ENCODE measurements at regions not wholly inside any gene's neighbourhood (a gene's known extent, or its start where the extent isn't known, plus 50 kb on each side); places are given as distances from the start of the nearest gene placed in this dataset.

DNA sequence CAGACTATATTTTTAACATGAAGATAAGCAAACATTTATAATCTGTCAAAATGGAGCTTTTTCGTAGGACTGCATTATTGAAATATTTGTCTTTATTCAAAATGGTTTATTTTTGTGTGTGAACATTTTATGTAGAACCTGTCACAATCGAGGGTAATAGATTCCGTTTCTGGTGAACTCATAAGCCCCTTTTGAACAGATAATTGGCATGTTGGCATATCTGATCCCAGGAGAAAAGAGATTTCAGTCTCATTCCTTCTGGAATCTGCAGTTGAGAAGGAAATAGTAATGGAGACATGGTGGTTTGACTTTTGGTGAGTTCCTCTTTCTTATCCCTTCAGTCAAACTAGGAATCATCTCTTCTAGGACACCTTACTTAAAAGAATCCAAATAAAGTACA is 427.9 kb upstream of the B3GALT2 start:
- no peak for TF ChIP-seq TAF1 (IDR thresholded peaks at IDR 0.05; ENCODE audit: borderline replicate concordance, insufficient read depth, low read length)
- TF ChIP-seq POLR2AphosphoS5 (IDR thresholded peaks at IDR 0.05; ENCODE audit: low read depth, low read length), result no peak
- TF ChIP-seq, protein P1, sequence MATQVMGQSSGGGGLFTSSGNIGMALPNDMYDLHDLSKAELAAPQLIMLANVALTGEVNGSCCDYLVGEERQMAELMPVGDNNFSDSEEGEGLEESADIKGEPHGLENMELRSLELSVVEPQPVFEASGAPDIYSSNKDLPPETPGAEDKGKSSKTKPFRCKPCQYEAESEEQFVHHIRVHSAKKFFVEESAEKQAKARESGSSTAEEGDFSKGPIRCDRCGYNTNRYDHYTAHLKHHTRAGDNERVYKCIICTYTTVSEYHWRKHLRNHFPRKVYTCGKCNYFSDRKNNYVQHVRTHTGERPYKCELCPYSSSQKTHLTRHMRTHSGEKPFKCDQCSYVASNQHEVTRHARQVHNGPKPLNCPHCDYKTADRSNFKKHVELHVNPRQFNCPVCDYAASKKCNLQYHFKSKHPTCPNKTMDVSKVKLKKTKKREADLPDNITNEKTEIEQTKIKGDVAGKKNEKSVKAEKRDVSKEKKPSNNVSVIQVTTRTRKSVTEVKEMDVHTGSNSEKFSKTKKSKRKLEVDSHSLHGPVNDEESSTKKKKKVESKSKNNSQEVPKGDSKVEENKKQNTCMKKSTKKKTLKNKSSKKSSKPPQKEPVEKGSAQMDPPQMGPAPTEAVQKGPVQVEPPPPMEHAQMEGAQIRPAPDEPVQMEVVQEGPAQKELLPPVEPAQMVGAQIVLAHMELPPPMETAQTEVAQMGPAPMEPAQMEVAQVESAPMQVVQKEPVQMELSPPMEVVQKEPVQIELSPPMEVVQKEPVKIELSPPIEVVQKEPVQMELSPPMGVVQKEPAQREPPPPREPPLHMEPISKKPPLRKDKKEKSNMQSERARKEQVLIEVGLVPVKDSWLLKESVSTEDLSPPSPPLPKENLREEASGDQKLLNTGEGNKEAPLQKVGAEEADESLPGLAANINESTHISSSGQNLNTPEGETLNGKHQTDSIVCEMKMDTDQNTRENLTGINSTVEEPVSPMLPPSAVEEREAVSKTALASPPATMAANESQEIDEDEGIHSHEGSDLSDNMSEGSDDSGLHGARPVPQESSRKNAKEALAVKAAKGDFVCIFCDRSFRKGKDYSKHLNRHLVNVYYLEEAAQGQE (IDR thresholded peaks at IDR 0.05; ENCODE audit: insufficient read depth in 1 of 2, low read depth in 2 of 2, low read length in 2 of 2), result no peak
- TF ChIP-seq FOXP2 (optimal IDR thresholded peaks at IDR 0.05; ENCODE audit: borderline replicate concordance, extremely low read depth, extremely low read length, insufficient read depth), result no peak
- no peak for TF ChIP-seq SIN3A (IDR thresholded peaks at IDR 0.05; ENCODE audit: borderline replicate concordance, insufficient read depth, low read length)

DNA sequence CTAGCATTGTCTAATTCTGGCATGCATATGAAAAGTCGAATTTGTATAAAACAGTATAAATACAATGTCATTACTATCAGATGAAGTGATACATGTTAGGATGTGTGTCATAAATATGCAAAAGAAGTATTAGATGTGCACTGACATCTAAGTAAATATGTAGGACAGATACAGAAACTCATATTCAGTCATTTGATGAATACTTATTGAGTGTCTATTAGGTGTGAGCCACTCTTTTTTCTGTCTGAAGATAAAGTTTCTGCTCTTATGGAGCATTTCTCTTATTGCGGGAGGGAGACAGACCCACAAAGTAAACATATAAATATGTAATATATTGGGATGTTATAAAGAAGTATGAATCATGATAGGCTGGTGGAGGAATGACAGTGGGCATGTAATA is 426.6 kb upstream of the B3GALT2 start:
- TF ChIP-seq FOXP2 (optimal IDR thresholded peaks at IDR 0.05; ENCODE audit: borderline replicate concordance, extremely low read depth, extremely low read length, insufficient read depth), result no peak
- TF ChIP-seq TAF1 (IDR thresholded peaks at IDR 0.05; ENCODE audit: borderline replicate concordance, insufficient read depth, low read length), result no peak
- no peak for TF ChIP-seq POLR2AphosphoS5 (IDR thresholded peaks at IDR 0.05; ENCODE audit: low read depth, low read length)
- TF ChIP-seq SIN3A (IDR thresholded peaks at IDR 0.05; ENCODE audit: borderline replicate concordance, insufficient read depth, low read length), result no peak
- TF ChIP-seq, protein P1 (IDR thresholded peaks at IDR 0.05; ENCODE audit: insufficient read depth in 1 of 2, low read depth in 2 of 2, low read length in 2 of 2), result no peak

- TF ChIP-seq TAF1 (IDR thresholded peaks at IDR 0.05; ENCODE audit: borderline replicate concordance, insufficient read depth, low read length) (no peak), POLR2AphosphoS5 (IDR thresholded peaks at IDR 0.05; ENCODE audit: low read depth, low read length) (no peak), SIN3A (IDR thresholded peaks at IDR 0.05; ENCODE audit: borderline replicate concordance, insufficient read depth, low read length) (no peak), FOXP2 (optimal IDR thresholded peaks at IDR 0.05; ENCODE audit: borderline replicate concordance, extremely low read depth, extremely low read length, insufficient read depth) (no peak)
- TF ChIP-seq, protein P1 (IDR thresholded peaks at IDR 0.05; ENCODE audit: insufficient read depth in 1 of 2, low read depth in 2 of 2, low read length in 2 of 2), result no peak
Measured at GRCh38 chr1:193609592-193609991, 423.2 kb upstream of the B3GALT2 start.

DNA sequence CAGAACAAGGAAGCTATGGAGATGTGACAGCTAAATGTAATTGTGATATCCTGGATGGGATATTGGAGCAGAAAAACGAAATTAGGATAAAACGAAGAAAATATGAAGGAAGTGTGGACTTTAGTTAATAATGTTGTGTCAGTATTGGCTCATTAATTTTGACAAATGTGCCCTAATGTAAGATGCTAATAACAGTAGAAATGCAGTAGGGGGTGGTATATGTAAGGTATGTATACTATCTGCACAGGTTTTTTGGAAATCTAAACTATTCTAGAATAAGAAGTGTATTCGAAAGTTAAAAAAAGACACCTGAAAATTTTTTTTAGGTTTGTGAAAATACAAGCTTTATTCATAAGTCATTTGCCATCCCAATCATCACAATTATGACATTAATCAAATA is 421.4 kb upstream of the B3GALT2 start:
- TF ChIP-seq, protein P1 (IDR thresholded peaks at IDR 0.05; ENCODE audit: insufficient read depth in 1 of 2, low read depth in 2 of 2, low read length in 2 of 2), result no peak
- TF ChIP-seq TAF1 (IDR thresholded peaks at IDR 0.05; ENCODE audit: borderline replicate concordance, insufficient read depth, low read length), result no peak
- TF ChIP-seq SIN3A (IDR thresholded peaks at IDR 0.05; ENCODE audit: borderline replicate concordance, insufficient read depth, low read length), result no peak
- TF ChIP-seq POLR2AphosphoS5 (IDR thresholded peaks at IDR 0.05; ENCODE audit: low read depth, low read length), result no peak
- TF ChIP-seq FOXP2 (optimal IDR thresholded peaks at IDR 0.05; ENCODE audit: borderline replicate concordance, extremely low read depth, extremely low read length, insufficient read depth), result no peak

- no peak for TF ChIP-seq TAF1 (IDR thresholded peaks at IDR 0.05; ENCODE audit: borderline replicate concordance, insufficient read depth, low read length)
- TF ChIP-seq, protein P1 (IDR thresholded peaks at IDR 0.05; ENCODE audit: insufficient read depth in 1 of 2, low read depth in 2 of 2, low read length in 2 of 2), result no peak
- no peak for TF ChIP-seq SIN3A (IDR thresholded peaks at IDR 0.05; ENCODE audit: borderline replicate concordance, insufficient read depth, low read length)
- TF ChIP-seq FOXP2 (optimal IDR thresholded peaks at IDR 0.05; ENCODE audit: borderline replicate concordance, extremely low read depth, extremely low read length, insufficient read depth), result no peak
- TF ChIP-seq POLR2AphosphoS5 (IDR thresholded peaks at IDR 0.05; ENCODE audit: low read depth, low read length), result no peak
Measured at GRCh38 chr1:193606035-193606434, 419.6 kb upstream of the B3GALT2 start.
